WERI-Rb-1 (cell line): ENCODE measurements at regions not wholly inside any gene's neighbourhood (a gene's known extent, or its start where the extent isn't known, plus 50 kb on each side); places are given as distances from the start of the nearest gene placed in this dataset.

ENCODE experiments used
- DNase-seq: peaks from one replicate; pipeline ENCODE4 v3.0.0-alpha.2; 2020
- H3K27ac ChIP-seq: fragments of 250-450 bp; sonication (Bioruptor Pico); 2 replicates; pipeline ENCODE4 v1.5.1; 2020; ENCODE audit warnings: mild to moderate bottlenecking, moderate library complexity
- H3K27me3 ChIP-seq: fragments of 250-450 bp; sonication (Bioruptor Pico); 2 replicates; pipeline ENCODE4 v1.5.1; 2021; ENCODE audit warnings: mild to moderate bottlenecking, low read depth, moderate library complexity; ENCODE audit not compliant: insufficient read depth, severe bottlenecking
- H3K36me3 ChIP-seq: fragments of 250-450 bp; sonication (Bioruptor Pico); 2 replicates; pipeline ENCODE4 v1.5.1; 2020; ENCODE audit warnings: mild to moderate bottlenecking, moderate library complexity
- H3K4me3 ChIP-seq: 2 replicates; pipeline ENCODE4 v1.5.1; 2011; ENCODE audit warnings: low read depth, mild to moderate bottlenecking, control low read depth, low read length
- H3K9me3 ChIP-seq: fragments of 250-450 bp; sonication (Bioruptor Pico); 2 replicates; pipeline ENCODE4 v1.5.1; 2021; ENCODE audit warnings: mild to moderate bottlenecking, moderate library complexity; ENCODE audit not compliant: severe bottlenecking
- TF ChIP-seq, protein P1 (sequence below): IDR thresholded peaks from 2 replicates; pipeline ENCODE4 v1.5.1; 2011; ENCODE audit warnings: low read depth, mild to moderate bottlenecking, control low read depth, inconsistent platforms, low read length

DNA sequence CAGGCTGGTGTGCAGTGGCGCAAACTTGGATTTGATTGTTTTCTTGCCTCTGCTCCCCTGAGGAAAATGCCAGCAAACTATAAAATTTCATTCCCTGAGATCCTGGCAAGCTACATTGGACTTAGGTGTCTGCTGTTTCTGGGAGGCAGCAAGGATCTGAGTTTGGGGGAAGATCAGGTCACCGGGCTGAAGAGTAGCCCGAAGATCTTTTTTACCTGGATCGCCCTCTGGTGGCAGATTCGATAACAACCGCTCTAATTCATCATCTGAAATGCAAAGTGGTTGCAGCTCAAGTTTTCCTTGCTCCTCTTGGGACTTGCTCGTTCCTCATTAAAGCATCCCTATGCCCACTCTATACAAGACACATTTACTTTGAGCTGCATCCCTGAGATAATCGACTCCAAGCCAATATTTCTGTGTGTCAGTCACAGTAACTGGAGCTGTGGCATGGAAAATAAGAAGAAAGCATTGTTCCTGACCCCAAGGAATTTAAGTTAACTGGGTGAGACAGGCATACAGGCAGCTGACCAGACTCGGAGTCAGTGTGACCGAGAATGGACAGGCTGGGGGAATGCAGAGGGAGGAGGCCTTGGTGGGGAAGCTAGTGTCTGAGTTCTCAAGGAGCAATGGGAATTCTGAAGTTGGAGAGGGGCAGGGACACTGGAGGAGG, 131.8 kb upstream of the PROKR2 start:
- H3K4me3 ChIP-seq = no peak overlapping the region
- H3K27ac ChIP-seq = no peak overlapping the region
- no peaks in the 10 kb centered on the region for H3K36me3 ChIP-seq
- peaks cover 9% of the 10 kb centered on the region for H3K27me3 ChIP-seq
- peak; percentile 61 for DNase-seq
- H3K9me3 ChIP-seq = no peaks in the 10 kb centered on the region
- TF ChIP-seq, protein P1, sequence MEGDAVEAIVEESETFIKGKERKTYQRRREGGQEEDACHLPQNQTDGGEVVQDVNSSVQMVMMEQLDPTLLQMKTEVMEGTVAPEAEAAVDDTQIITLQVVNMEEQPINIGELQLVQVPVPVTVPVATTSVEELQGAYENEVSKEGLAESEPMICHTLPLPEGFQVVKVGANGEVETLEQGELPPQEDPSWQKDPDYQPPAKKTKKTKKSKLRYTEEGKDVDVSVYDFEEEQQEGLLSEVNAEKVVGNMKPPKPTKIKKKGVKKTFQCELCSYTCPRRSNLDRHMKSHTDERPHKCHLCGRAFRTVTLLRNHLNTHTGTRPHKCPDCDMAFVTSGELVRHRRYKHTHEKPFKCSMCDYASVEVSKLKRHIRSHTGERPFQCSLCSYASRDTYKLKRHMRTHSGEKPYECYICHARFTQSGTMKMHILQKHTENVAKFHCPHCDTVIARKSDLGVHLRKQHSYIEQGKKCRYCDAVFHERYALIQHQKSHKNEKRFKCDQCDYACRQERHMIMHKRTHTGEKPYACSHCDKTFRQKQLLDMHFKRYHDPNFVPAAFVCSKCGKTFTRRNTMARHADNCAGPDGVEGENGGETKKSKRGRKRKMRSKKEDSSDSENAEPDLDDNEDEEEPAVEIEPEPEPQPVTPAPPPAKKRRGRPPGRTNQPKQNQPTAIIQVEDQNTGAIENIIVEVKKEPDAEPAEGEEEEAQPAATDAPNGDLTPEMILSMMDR = peak; percentile 78

DNA sequence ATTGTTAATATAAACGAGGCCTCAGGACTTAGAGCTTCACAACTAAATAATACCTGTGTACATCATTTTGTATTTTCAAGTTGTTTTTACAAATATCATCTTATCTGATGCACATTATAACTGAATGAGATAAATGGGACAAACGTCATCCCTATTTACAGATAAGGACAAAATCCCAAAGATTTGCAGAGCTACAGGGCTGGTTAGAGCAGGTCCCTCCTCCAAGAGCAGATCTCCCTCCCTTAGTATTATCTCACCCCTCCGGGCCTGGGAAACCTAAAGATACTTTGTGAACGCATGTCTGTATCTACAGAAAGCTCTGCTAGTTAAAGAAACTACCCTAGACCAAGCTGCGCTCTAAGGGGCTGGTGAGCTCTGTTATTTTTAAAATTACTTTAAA, 130.4 kb upstream of the PROKR2 start:
- H3K27me3 ChIP-seq = peaks cover 18% of the 10 kb centered on the region
- H3K36me3 ChIP-seq = no peaks in the 10 kb centered on the region
- no peak overlapping the region for H3K27ac ChIP-seq
- no peak overlapping the region for H3K4me3 ChIP-seq
- no peaks in the 10 kb centered on the region for H3K9me3 ChIP-seq
- no peak for DNase-seq
- TF ChIP-seq, protein P1 = no peak

GRCh38 chr20:5445611-5446010, 128.9 kb upstream of the PROKR2 start:
- DNase-seq = no peak
- H3K27ac ChIP-seq = no peak overlapping the region
- no peaks in the 10 kb centered on the region for H3K36me3 ChIP-seq
- no peaks in the 10 kb centered on the region for H3K9me3 ChIP-seq
- TF ChIP-seq, protein P1 = no peak
- no peak overlapping the region for H3K4me3 ChIP-seq
- peaks cover 22% of the 10 kb centered on the region for H3K27me3 ChIP-seq

GRCh38 chr20:5442101-5442500, 125.3 kb upstream of the PROKR2 start:
- TF ChIP-seq, protein P1 = no peak
- Histone ChIP-seq H3K36me3 (no peaks in the 10 kb centered on the region), H3K27ac (no peak overlapping the region), H3K9me3 (no peaks in the 10 kb centered on the region), H3K4me3 (no peak overlapping the region), H3K27me3 (peaks cover 20% of the 10 kb centered on the region)
- DNase-seq = no peak

DNA sequence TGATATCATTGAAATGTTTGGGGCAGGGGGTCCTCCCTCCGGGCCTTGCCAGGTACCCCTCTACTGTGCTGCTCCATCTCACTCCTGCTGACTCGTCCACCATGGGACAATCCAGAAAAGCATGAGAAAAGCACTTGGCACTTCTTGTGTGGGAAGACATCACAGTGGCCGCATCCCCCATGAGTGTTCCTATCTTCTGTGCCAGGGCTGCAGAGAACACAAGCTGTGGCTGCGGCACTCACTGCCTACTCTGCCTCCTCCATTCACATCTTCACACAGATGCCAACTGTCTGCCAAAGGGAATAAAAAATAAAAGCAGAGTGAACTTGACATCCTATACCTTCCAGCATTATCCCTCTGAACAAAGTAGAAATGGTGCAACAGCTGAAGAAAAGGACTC, 117.4 kb upstream of the PROKR2 start:
- H3K36me3 ChIP-seq = no peaks in the 10 kb centered on the region
- no peaks in the 10 kb centered on the region for H3K9me3 ChIP-seq
- no peak overlapping the region for H3K27ac ChIP-seq
- no peak overlapping the region for H3K4me3 ChIP-seq
- peaks cover 20% of the 10 kb centered on the region for H3K27me3 ChIP-seq
- no peak for DNase-seq
- TF ChIP-seq, protein P1 = no peak

- peaks cover 20% of the 10 kb centered on the region for H3K27me3 ChIP-seq
Observed at GRCh38 chr20:5433352-5433751, 116.6 kb upstream of the PROKR2 start.

More at GRCh38 chr20:5433352-5433751, 116.6 kb upstream of the PROKR2 start:
- H3K4me3 ChIP-seq = no peak overlapping the region
- TF ChIP-seq, protein P1 = no peak
- no peak overlapping the region for H3K27ac ChIP-seq
- no peaks in the 10 kb centered on the region for H3K36me3 ChIP-seq
- no peaks in the 10 kb centered on the region for H3K9me3 ChIP-seq
- no peak for DNase-seq
